DOHH2 (cell line): ENCODE measurements at regions not wholly inside any gene's neighbourhood (a gene's known extent, or its start where the extent isn't known, plus 50 kb on each side); places are given as distances from the start of the nearest gene placed in this dataset.

Experiments
- H3F3A ChIP-seq: fragments of 200-600 bp; sonication (generic), shearing (Covaris generic); 2 replicates; pipeline ENCODE4 v1.6.0; 2016; ENCODE audit warnings: antibody characterized with exemption, mild to moderate bottlenecking; ENCODE audit not compliant: control insufficient read depth, insufficient read depth
- H3K27ac ChIP-seq: fragments of 200-600 bp; sonication (generic); 2 replicates; pipeline ENCODE4 v1.5.1; 2014; ENCODE audit warnings: low read depth, mild to moderate bottlenecking, low read length, moderate library complexity
- H3K27me3 ChIP-seq: fragments of 200-600 bp; sonication (generic); 2 replicates; pipeline ENCODE4 v1.6.1; 2014; ENCODE audit warnings: mild to moderate bottlenecking, low read length, mixed read lengths; ENCODE audit not compliant: control insufficient read depth
- H3K36me3 ChIP-seq: fragments of 200-600 bp; sonication (generic); 2 replicates; pipeline ENCODE4 v1.6.1; 2014; ENCODE audit warnings: mild to moderate bottlenecking, low read length, moderate library complexity, mixed read lengths; ENCODE audit not compliant: control insufficient read depth
- H3K4me1 ChIP-seq: fragments of 200-600 bp; sonication (generic); 2 replicates; pipeline ENCODE4 v1.6.1; 2014; ENCODE audit warnings: mild to moderate bottlenecking, low read length, mixed read lengths; ENCODE audit not compliant: control insufficient read depth
- H3K4me2 ChIP-seq: fragments of 200-600 bp; sonication (generic); 2 replicates; pipeline ENCODE4 v1.6.0; 2014; ENCODE audit warnings: mild to moderate bottlenecking, low read length, moderate library complexity
- H3K4me3 ChIP-seq: fragments of 200-600 bp; sonication (generic); 2 replicates; pipeline ENCODE4 v1.5.1; 2014; ENCODE audit warnings: mild to moderate bottlenecking, low read length, mixed read lengths
- H3K79me2 ChIP-seq: fragments of 200-600 bp; sonication (generic); 2 replicates; pipeline ENCODE4 v1.6.1; 2014; ENCODE audit warnings: mild to moderate bottlenecking, low read length, mixed read lengths; ENCODE audit not compliant: control insufficient read depth
- H3K9me2 ChIP-seq: fragments of 200-600 bp; sonication (generic); replicated peaks from 2 replicates; pipeline ENCODE4 v1.6.1; 2014; ENCODE audit warnings: mild to moderate bottlenecking, low read length, mixed read lengths; ENCODE audit not compliant: control insufficient read depth
- H3K9me3 ChIP-seq: fragments of 200-600 bp; sonication (generic); 2 replicates; pipeline ENCODE4 v1.6.1; 2014; ENCODE audit warnings: antibody characterized with exemption, low read length, mixed read lengths; ENCODE audit not compliant: control insufficient read depth, insufficient read depth
- H4K20me1 ChIP-seq: fragments of 200-600 bp; sonication (generic); 2 replicates; pipeline ENCODE4 v1.6.0; 2014; ENCODE audit warnings: low read depth, mild to moderate bottlenecking, antibody characterized with exemption, low read length, moderate library complexity; ENCODE audit not compliant: control insufficient read depth, insufficient read depth
- CTCF ChIP-seq: fragments of 200-600 bp; sonication (generic); IDR thresholded peaks from one replicate; pipeline ENCODE4 v1.5.1; 2014; ENCODE audit warnings: antibody characterized with exemption, mild to moderate bottlenecking, low read depth, low read length; ENCODE audit not compliant: poor library complexity, severe bottlenecking
- EZH2phosphoT487 ChIP-seq: fragments of 200-600 bp; sonication (generic); IDR thresholded peaks from 2 replicates; pipeline ENCODE4 v1.6.1; 2017; ENCODE audit warnings: borderline replicate concordance, mild to moderate bottlenecking, antibody characterized with exemption, low read length, moderate library complexity, mixed read lengths

GRCh38 chr13:47146991-47147811, 250.3 kb upstream of the HTR2A start:
- Histone ChIP-seq H3K79me2 (no peaks in the 10 kb centered on the region), H3K27me3 (no peaks in the 10 kb centered on the region), H4K20me1 (no peaks in the 10 kb centered on the region), H3K4me3 (no peak overlapping the region), H3K4me2 (no peak overlapping the region), H3K27ac (no peak overlapping the region), H3K9me3 (no peaks in the 10 kb centered on the region), H3K4me1 (no peaks in the 10 kb centered on the region), H3K36me3 (no peaks in the 10 kb centered on the region), H3K9me2 (no peaks in the 10 kb centered on the region), H3F3A (no peaks in the 10 kb centered on the region)
- no peak for TF ChIP-seq CTCF
- TF ChIP-seq EZH2phosphoT487: no peak

GRCh38 chr13:47146136-47146535, 249.3 kb upstream of the HTR2A start:
- Histone ChIP-seq H3K79me2 (no peaks in the 10 kb centered on the region), H3K4me1 (no peaks in the 10 kb centered on the region), H3K4me2 (no peak overlapping the region), H3K36me3 (no peaks in the 10 kb centered on the region), H3F3A (no peaks in the 10 kb centered on the region), H4K20me1 (no peaks in the 10 kb centered on the region), H3K9me2 (no peaks in the 10 kb centered on the region), H3K27ac (no peak overlapping the region), H3K9me3 (no peaks in the 10 kb centered on the region), H3K4me3 (no peak overlapping the region), H3K27me3 (no peaks in the 10 kb centered on the region)
- no peak for TF ChIP-seq EZH2phosphoT487
- TF ChIP-seq CTCF: no peak

- Histone ChIP-seq H3K9me3 (no peaks in the 10 kb centered on the region), H3K9me2 (no peaks in the 10 kb centered on the region), H3K36me3 (no peaks in the 10 kb centered on the region), H3K4me3 (no peak overlapping the region), H3K4me2 (no peak overlapping the region), H4K20me1 (no peaks in the 10 kb centered on the region), H3K27me3 (no peaks in the 10 kb centered on the region), H3F3A (no peaks in the 10 kb centered on the region), H3K79me2 (no peaks in the 10 kb centered on the region), H3K4me1 (no peaks in the 10 kb centered on the region), H3K27ac (no peak overlapping the region)
- TF ChIP-seq CTCF (no peak), EZH2phosphoT487 (no peak)
Observed at GRCh38 chr13:47144782-47145181, 247.9 kb upstream of the HTR2A start.

GRCh38 chr13:47142105-47142504, 245.3 kb upstream of the HTR2A start:
- H3K27me3 ChIP-seq: no peaks in the 10 kb centered on the region
- H4K20me1 ChIP-seq: no peaks in the 10 kb centered on the region
- no peaks in the 10 kb centered on the region for H3K4me1 ChIP-seq
- H3K4me2 ChIP-seq: no peak overlapping the region
- H3K9me3 ChIP-seq: no peaks in the 10 kb centered on the region
- no peaks in the 10 kb centered on the region for H3K36me3 ChIP-seq
- H3K9me2 ChIP-seq: no peaks in the 10 kb centered on the region
- no peak overlapping the region for H3K4me3 ChIP-seq
- H3K27ac ChIP-seq: no peak overlapping the region
- no peaks in the 10 kb centered on the region for H3F3A ChIP-seq
- TF ChIP-seq EZH2phosphoT487: no peak
- TF ChIP-seq CTCF: no peak
- no peaks in the 10 kb centered on the region for H3K79me2 ChIP-seq
